HCT116 (cell line): ENCODE measurements at regions not wholly inside any gene's neighbourhood (a gene's known extent, or its start where the extent isn't known, plus 50 kb on each side); places are given as distances from the start of the nearest gene placed in this dataset.

Experiments
- POLR2A ChIP-seq: IDR thresholded peaks from 2 replicates; pipeline ENCODE4 v1.7.0; 2011; ENCODE audit warnings: borderline replicate concordance; ENCODE audit not compliant: insufficient read depth, insufficient read length; ENCODE audit errors: extremely low read depth
- SRF ChIP-seq: IDR thresholded peaks from 2 replicates; pipeline ENCODE4 v1.6.1; 2012; ENCODE audit warnings: low read depth
- YY1 ChIP-seq: IDR thresholded peaks from 2 replicates; pipeline ENCODE4 v1.6.1; 2011; ENCODE audit warnings: low read length, low read depth, moderate library complexity, mild to moderate bottlenecking; ENCODE audit not compliant: insufficient replicate concordance; ENCODE audit errors: extremely low read depth

GRCh38 chr20:53828088-53828681 lies 234.5 kb upstream of the ZNF217 start:
- no peak for TF ChIP-seq YY1
- TF ChIP-seq POLR2A, result no peak
- TF ChIP-seq SRF, result no peak
